ENCODE measurements at regions not wholly inside any gene's neighbourhood (a gene's known extent, or its start where the extent isn't known, plus 50 kb on each side); places are given as distances from the start of the nearest gene placed in this dataset.

- H3K36me3 ChIP-seq (ENCODE audit: insufficient read depth in 1 of 2, low read depth in 1 of 2), result no peaks in the 10 kb centered on the region
- no peak overlapping the region for H3K4me3 ChIP-seq
- ATAC-seq (no peak), DNase-seq (no peak)
- H3K4me1 ChIP-seq, result no peaks in the 10 kb centered on the region
- WGBS, 3 donors, result 53 to 56% (median 56%) methylated on average over 4 of the region's 4 CpGs
- H3K27me3 ChIP-seq (ENCODE audit: insufficient read depth in 3 of 3, low read length in 2 of 3), result no peaks in the 10 kb centered on the region
- intact Hi-C loops (cut with DNase I), result no loop called here
- H3K27ac ChIP-seq, result no peak overlapping the region
- no peak for TF ChIP-seq CTCF (IDR thresholded peaks at IDR 0.05)
- H3K9me3 ChIP-seq, result no peaks in the 10 kb centered on the region
These were observed 61.1 kb upstream of the EXOC4 start for GRCh38 chr7:133191787-133192186.

GRCh38 chr7:133195868-133196267 lies 57.0 kb upstream of the EXOC4 start:
- intact Hi-C loops (cut with DNase I), result no loop called here
- Histone ChIP-seq H3K9me3 (no peaks in the 10 kb centered on the region), H3K4me1 (no peaks in the 10 kb centered on the region), H3K27me3 (ENCODE audit: insufficient read depth in 3 of 3, low read length in 2 of 3) (no peaks in the 10 kb centered on the region), H3K27ac (no peak overlapping the region), H3K36me3 (ENCODE audit: insufficient read depth in 1 of 2, low read depth in 1 of 2) (no peaks in the 10 kb centered on the region), H3K4me3 (no peak overlapping the region)
- DNase-seq, result no peak
- no peak for ATAC-seq
- no peak for TF ChIP-seq CTCF (IDR thresholded peaks at IDR 0.05)
- WGBS, 3 donors, result 78 to 82% (median 80%) methylated on average over 4 of the region's 4 CpGs

GRCh38 chr7:133196856-133197612 lies 55.8 kb upstream of the EXOC4 start:
- intact Hi-C loops (cut with DNase I), result no loop called here
- Histone ChIP-seq H3K4me1 (no peaks in the 10 kb centered on the region), H3K36me3 (ENCODE audit: insufficient read depth in 1 of 2, low read depth in 1 of 2) (no peaks in the 10 kb centered on the region), H3K27me3 (ENCODE audit: insufficient read depth in 3 of 3, low read length in 2 of 3) (no peaks in the 10 kb centered on the region), H3K27ac (no peak overlapping the region), H3K4me3 (no peak overlapping the region), H3K9me3 (no peaks in the 10 kb centered on the region)
- TF ChIP-seq CTCF (IDR thresholded peaks at IDR 0.05), result no peak
- no peak for ATAC-seq
- 46 to 49% (median 47%) methylated on average over 15 of the region's 15 CpGs for WGBS, 3 donors
- DNase-seq, result no peak

- Histone ChIP-seq H3K27ac (no peak overlapping the region), H3K9me3 (no peaks in the 10 kb centered on the region), H3K4me1 (no peaks in the 10 kb centered on the region), H3K4me3 (no peak overlapping the region), H3K27me3 (ENCODE audit: insufficient read depth in 3 of 3, low read length in 2 of 3) (no peaks in the 10 kb centered on the region), H3K36me3 (ENCODE audit: insufficient read depth in 1 of 2, low read depth in 1 of 2) (no peaks in the 10 kb centered on the region)
- TF ChIP-seq CTCF (IDR thresholded peaks at IDR 0.05), result no peak
- ATAC-seq (no peak), DNase-seq (no peak)
- 47 to 52% (median 50%) methylated on average over 4 of the region's 4 CpGs for WGBS, 3 donors
- intact Hi-C loops (cut with DNase I), result no loop called here
These were observed 54.8 kb upstream of the EXOC4 start for GRCh38 chr7:133197972-133198544.

Measured in psoas muscle (tissue), 7 donors.